ENCODE measurements at regions not wholly inside any gene's neighbourhood (a gene's known extent, or its start where the extent isn't known, plus 50 kb on each side); places are given as distances from the start of the nearest gene placed in this dataset.
A peak's percentile ranks its signal among the peaks of the same experiment; 100 is the strongest.

DNA sequence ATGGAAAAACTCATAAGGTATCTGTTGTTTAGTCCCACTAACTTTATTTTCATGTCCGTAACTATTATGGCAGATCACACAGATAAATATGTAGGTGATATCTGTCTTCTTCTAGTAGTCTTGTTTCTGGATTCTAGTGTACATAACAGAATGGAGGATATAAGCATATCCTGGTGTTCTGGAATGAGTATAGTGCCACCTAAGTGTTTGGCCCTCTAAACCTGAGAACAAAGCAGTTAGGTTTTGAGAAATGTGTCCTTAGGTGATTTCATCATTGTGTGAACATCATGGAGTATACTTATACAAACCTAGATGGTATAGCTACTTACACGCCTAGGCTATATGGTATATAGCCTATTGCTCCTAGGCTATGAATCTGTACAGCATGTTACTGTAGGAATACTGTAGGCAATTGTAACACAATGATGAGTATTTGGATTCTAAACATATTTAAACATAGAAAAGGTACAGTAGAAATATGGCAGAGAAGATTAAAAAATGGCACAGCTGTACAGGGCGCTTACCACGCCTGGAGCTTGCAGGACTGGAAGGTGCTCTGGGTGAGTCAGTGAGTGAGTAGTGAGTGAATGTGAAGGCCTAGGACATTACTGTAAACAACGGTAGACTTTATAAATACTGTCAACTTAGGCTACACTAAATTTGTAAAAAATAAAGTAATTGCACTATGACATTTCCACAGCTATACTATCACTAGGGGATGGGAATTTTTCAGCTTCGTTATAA is 150.3 kb upstream of the SLC24A2 start:
- Histone ChIP-seq H3K4me3 (ENCODE audit: insufficient read length, low read depth) (no peak overlapping the region), H3K36me3 (ENCODE audit: insufficient read depth, insufficient read length, low read length) (no peaks in the 10 kb centered on the region), H3K4me1 (ENCODE audit: insufficient read depth, insufficient read length) (no peaks in the 10 kb centered on the region), H3K9ac (ENCODE audit: insufficient read length, low read depth) (no peak overlapping the region), H3K27me3 (ENCODE audit: insufficient read depth, insufficient read length) (peaks cover 2% of the 10 kb centered on the region), H3K9me3 (ENCODE audit: insufficient read depth, low read length) (no peaks in the 10 kb centered on the region)
- no peak for DNase-seq (ENCODE audit: low read depth, low spot score)
- TF ChIP-seq YY1 (IDR thresholded peaks at IDR 0.05; ENCODE audit: insufficient read depth, insufficient read length) = no peak
- no peak for TF ChIP-seq ZNF274 (IDR thresholded peaks at IDR 0.05; ENCODE audit: low read depth, low read length)
- no peak for TF ChIP-seq SUZ12 (IDR thresholded peaks at IDR 0.05; ENCODE audit: extremely low read depth, insufficient read depth, insufficient read length)

GRCh38 chr9:19937121-19937520 is 148.3 kb upstream of the SLC24A2 start:
- no peak overlapping the region for H3K4me3 ChIP-seq (ENCODE audit: insufficient read length, low read depth)
- H3K9me3 ChIP-seq (ENCODE audit: insufficient read depth, low read length) = no peaks in the 10 kb centered on the region
- H3K9ac ChIP-seq (ENCODE audit: insufficient read length, low read depth) = no peak overlapping the region
- no peaks in the 10 kb centered on the region for H3K4me1 ChIP-seq (ENCODE audit: insufficient read depth, insufficient read length)
- no peak for TF ChIP-seq YY1 (IDR thresholded peaks at IDR 0.05; ENCODE audit: insufficient read depth, insufficient read length)
- no peak for TF ChIP-seq ZNF274 (IDR thresholded peaks at IDR 0.05; ENCODE audit: low read depth, low read length)
- TF ChIP-seq SUZ12 (IDR thresholded peaks at IDR 0.05; ENCODE audit: extremely low read depth, insufficient read depth, insufficient read length) = no peak
- no peaks in the 10 kb centered on the region for H3K36me3 ChIP-seq (ENCODE audit: insufficient read depth, insufficient read length, low read length)
- no peak for DNase-seq (ENCODE audit: low read depth, low spot score)
- peaks cover 14% of the 10 kb centered on the region for H3K27me3 ChIP-seq (ENCODE audit: insufficient read depth, insufficient read length)

DNA sequence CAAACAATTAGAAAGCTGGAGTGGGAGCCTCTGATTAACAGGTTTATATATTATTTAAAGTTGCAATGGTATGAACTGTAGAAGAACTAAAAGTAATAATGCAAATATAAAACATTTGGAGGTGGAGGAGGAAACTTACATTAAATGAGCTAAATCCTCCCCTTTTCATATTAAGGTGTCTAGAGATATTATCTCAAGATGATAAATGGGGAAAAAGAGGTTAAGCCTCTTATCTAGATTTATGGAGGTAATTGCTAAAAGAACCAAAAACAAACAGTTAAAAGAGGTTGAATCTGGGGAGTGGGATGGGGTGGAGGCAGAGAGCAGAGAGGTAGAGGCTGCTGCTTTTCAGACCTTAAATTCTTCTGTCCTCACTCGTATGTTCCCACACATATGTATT is 147.8 kb upstream of the SLC24A2 start:
- DNase-seq (ENCODE audit: low read depth, low spot score) = no peak
- no peak overlapping the region for H3K9ac ChIP-seq (ENCODE audit: insufficient read length, low read depth)
- H3K4me1 ChIP-seq (ENCODE audit: insufficient read depth, insufficient read length) = no peaks in the 10 kb centered on the region
- TF ChIP-seq SUZ12 (IDR thresholded peaks at IDR 0.05; ENCODE audit: extremely low read depth, insufficient read depth, insufficient read length) (no peak), YY1 (IDR thresholded peaks at IDR 0.05; ENCODE audit: insufficient read depth, insufficient read length) (no peak), ZNF274 (IDR thresholded peaks at IDR 0.05; ENCODE audit: low read depth, low read length) (no peak)
- peaks cover 14% of the 10 kb centered on the region for H3K27me3 ChIP-seq (ENCODE audit: insufficient read depth, insufficient read length)
- H3K9me3 ChIP-seq (ENCODE audit: insufficient read depth, low read length) = no peaks in the 10 kb centered on the region
- no peak overlapping the region for H3K4me3 ChIP-seq (ENCODE audit: insufficient read length, low read depth)
- H3K36me3 ChIP-seq (ENCODE audit: insufficient read depth, insufficient read length, low read length) = no peaks in the 10 kb centered on the region

GRCh38 chr9:19935422-19935821 is 146.6 kb upstream of the SLC24A2 start:
- TF ChIP-seq ZNF274 (IDR thresholded peaks at IDR 0.05; ENCODE audit: low read depth, low read length) (no peak), YY1 (IDR thresholded peaks at IDR 0.05; ENCODE audit: insufficient read depth, insufficient read length) (no peak), SUZ12 (IDR thresholded peaks at IDR 0.05; ENCODE audit: extremely low read depth, insufficient read depth, insufficient read length) (no peak)

GRCh38 chr9:19934301-19934871 is 145.5 kb upstream of the SLC24A2 start:
- H3K27me3 ChIP-seq (ENCODE audit: insufficient read depth, insufficient read length) = peaks cover 14% of the 10 kb centered on the region
- H3K9ac ChIP-seq (ENCODE audit: insufficient read length, low read depth) = peak overlapping the region; percentile 53
- no peaks in the 10 kb centered on the region for H3K36me3 ChIP-seq (ENCODE audit: insufficient read depth, insufficient read length, low read length)
- no peak for TF ChIP-seq YY1 (IDR thresholded peaks at IDR 0.05; ENCODE audit: insufficient read depth, insufficient read length)
- TF ChIP-seq SUZ12 (IDR thresholded peaks at IDR 0.05; ENCODE audit: extremely low read depth, insufficient read depth, insufficient read length) = no peak
- TF ChIP-seq ZNF274 (IDR thresholded peaks at IDR 0.05; ENCODE audit: low read depth, low read length) = no peak
- peak overlapping the region; percentile 27 for H3K4me3 ChIP-seq (ENCODE audit: insufficient read length, low read depth)
- no peaks in the 10 kb centered on the region for H3K9me3 ChIP-seq (ENCODE audit: insufficient read depth, low read length)
- peak; percentile 69 for DNase-seq (ENCODE audit: low read depth, low spot score)
- H3K4me1 ChIP-seq (ENCODE audit: insufficient read depth, insufficient read length) = no peaks in the 10 kb centered on the region

More at GRCh38 chr9:19935422-19935821, 146.6 kb upstream of the SLC24A2 start:
- Histone ChIP-seq H3K9me3 (ENCODE audit: insufficient read depth, low read length) (no peaks in the 10 kb centered on the region), H3K27me3 (ENCODE audit: insufficient read depth, insufficient read length) (peaks cover 14% of the 10 kb centered on the region), H3K9ac (ENCODE audit: insufficient read length, low read depth) (no peak overlapping the region), H3K4me3 (ENCODE audit: insufficient read length, low read depth) (no peak overlapping the region), H3K36me3 (ENCODE audit: insufficient read depth, insufficient read length, low read length) (no peaks in the 10 kb centered on the region), H3K4me1 (ENCODE audit: insufficient read depth, insufficient read length) (no peaks in the 10 kb centered on the region)
- no peak for DNase-seq (ENCODE audit: low read depth, low spot score)

DNA sequence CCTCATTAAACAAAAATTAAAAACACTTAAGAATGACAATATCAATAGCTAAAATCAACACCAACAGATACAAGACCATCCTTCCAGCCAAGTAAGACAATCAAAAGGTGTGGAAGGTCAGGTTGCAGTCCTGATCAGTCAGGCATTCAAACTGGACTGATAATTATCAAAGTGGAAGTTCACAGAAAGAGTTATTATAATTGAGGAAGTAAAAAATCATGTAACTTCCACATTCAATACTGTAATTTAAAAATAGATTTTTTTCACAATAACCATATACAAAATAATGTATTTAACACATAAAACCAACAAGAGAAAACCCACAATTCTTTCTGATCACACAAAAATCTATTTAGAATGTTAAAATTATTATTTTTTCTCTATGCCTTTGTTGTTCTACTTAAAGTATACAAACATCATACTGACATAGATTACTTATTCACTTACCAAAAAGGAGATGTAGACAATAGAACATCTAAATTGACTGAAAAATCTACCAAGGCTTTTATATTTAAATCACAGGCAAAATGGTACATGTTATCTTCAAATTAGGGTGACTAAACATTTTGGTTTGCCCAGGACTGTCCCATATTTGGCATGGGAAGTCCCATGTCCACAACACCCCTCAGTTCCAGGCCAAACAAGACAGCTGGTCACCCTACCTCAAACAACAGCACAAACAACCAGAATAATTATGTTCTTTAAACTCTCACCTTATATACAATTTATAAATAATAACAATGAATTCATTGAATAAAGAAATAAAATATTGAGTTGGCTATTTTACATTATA is 142.5 kb upstream of the SLC24A2 start:
- DNase-seq (ENCODE audit: low read depth, low spot score) = no peak
- no peak for TF ChIP-seq ZNF274 (IDR thresholded peaks at IDR 0.05; ENCODE audit: low read depth, low read length)
- H3K36me3 ChIP-seq (ENCODE audit: insufficient read depth, insufficient read length, low read length) = no peaks in the 10 kb centered on the region

GRCh38 chr9:19927560-19927959 is 138.7 kb upstream of the SLC24A2 start:
- TF ChIP-seq ZNF274 (IDR thresholded peaks at IDR 0.05; ENCODE audit: low read depth, low read length) = no peak
- TF ChIP-seq SUZ12 (IDR thresholded peaks at IDR 0.05; ENCODE audit: extremely low read depth, insufficient read depth, insufficient read length) = no peak
- no peak for TF ChIP-seq YY1 (IDR thresholded peaks at IDR 0.05; ENCODE audit: insufficient read depth, insufficient read length)
- no peak for DNase-seq (ENCODE audit: low read depth, low spot score)
- no peak overlapping the region for H3K9ac ChIP-seq (ENCODE audit: insufficient read length, low read depth)
- peaks cover 20% of the 10 kb centered on the region for H3K27me3 ChIP-seq (ENCODE audit: insufficient read depth, insufficient read length)
- H3K9me3 ChIP-seq (ENCODE audit: insufficient read depth, low read length) = no peaks in the 10 kb centered on the region
- H3K4me1 ChIP-seq (ENCODE audit: insufficient read depth, insufficient read length) = no peaks in the 10 kb centered on the region
- no peaks in the 10 kb centered on the region for H3K36me3 ChIP-seq (ENCODE audit: insufficient read depth, insufficient read length, low read length)
- H3K4me3 ChIP-seq (ENCODE audit: insufficient read length, low read depth) = no peak overlapping the region

More for the DNA sequence above, 142.5 kb upstream of the SLC24A2 start:
- no peaks in the 10 kb centered on the region for H3K4me1 ChIP-seq (ENCODE audit: insufficient read depth, insufficient read length)
- H3K27me3 ChIP-seq (ENCODE audit: insufficient read depth, insufficient read length) = peaks cover 14% of the 10 kb centered on the region
- no peak overlapping the region for H3K9ac ChIP-seq (ENCODE audit: insufficient read length, low read depth)
- no peaks in the 10 kb centered on the region for H3K9me3 ChIP-seq (ENCODE audit: insufficient read depth, low read length)
- no peak overlapping the region for H3K4me3 ChIP-seq (ENCODE audit: insufficient read length, low read depth)
